ENCODE measurements at regions not wholly inside any gene's neighbourhood (a gene's known extent, or its start where the extent isn't known, plus 50 kb on each side); places are given as distances from the start of the nearest gene placed in this dataset.
A peak's percentile ranks its signal among the peaks of the same experiment; 100 is the strongest.
"Not testable (repeated sequence)": the region's sequence is repeated elsewhere in the genome, so short reads cannot be mapped to it uniquely, and the experiment has no call there.

DNA sequence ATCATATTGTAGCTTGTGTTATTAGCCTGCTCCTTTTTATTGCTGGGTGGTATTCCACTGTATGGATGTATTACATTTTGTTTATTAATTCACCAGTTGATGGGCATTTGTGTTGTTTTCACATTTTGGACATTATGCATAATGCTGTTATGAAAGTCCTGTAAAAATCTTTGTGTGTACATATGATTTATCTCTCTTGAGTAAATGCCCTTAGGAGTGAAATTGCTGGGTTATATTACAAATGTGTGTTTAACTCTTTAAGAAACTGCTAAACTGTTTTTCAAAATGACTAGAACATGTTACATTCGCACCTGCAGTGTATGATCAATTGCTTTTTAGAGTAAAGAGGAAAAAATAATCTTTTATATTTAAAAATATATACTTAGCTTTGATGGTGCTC, 54.4 kb upstream of the TP53I11 start:
- no peak for TF ChIP-seq RCOR1 (IDR thresholded peaks at IDR 0.05; ENCODE audit: low read depth, low read length)
- TF ChIP-seq CBX2 (IDR thresholded peaks at IDR 0.05; ENCODE audit: borderline replicate concordance, low read depth), result no peak
- TF ChIP-seq HEYL (CRISPR knock-in tag; IDR thresholded peaks at IDR 0.05), result no peak
- TF ChIP-seq, protein P1, sequence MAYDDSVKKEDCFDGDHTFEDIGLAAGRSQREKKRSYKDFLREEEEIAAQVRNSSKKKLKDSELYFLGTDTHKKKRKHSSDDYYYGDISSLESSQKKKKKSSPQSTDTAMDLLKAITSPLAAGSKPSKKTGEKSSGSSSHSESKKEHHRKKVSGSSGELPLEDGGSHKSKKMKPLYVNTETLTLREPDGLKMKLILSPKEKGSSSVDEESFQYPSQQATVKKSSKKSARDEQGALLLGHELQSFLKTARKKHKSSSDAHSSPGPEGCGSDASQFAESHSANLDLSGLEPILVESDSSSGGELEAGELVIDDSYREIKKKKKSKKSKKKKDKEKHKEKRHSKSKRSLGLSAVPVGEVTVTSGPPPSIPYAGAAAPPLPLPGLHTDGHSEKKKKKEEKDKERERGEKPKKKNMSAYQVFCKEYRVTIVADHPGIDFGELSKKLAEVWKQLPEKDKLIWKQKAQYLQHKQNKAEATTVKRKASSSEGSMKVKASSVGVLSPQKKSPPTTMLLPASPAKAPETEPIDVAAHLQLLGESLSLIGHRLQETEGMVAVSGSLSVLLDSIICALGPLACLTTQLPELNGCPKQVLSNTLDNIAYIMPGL (CRISPR knock-in tag; IDR thresholded peaks at IDR 0.05; ENCODE audit: borderline replicate concordance), result no peak
- no peak for TF ChIP-seq SMC3 (IDR thresholded peaks at IDR 0.05)
- no peak overlapping the region for H3K4me2 ChIP-seq
- WGBS (ENCODE audit: missing lambda C conversion rate), result 52% methylated on average over 1 of the region's 1 CpG
- ChIA-PET POLR2A (no interaction called here), CTCF (interaction anchor here (1.4 kb wide), 1 partner anchor 17 kb away, joined by 3 read pairs; no protein-coding TSS in a partner anchor)
- no peaks in the 10 kb centered on the region for H3K9me3 ChIP-seq
- H3K27ac ChIP-seq, result no peak overlapping the region
- DNase-seq (ENCODE audit: low read depth in 1 of 2, low spot score in 1 of 2) (no peak), ATAC-seq (no peak), FAIRE-seq (no peak)
- no peak overlapping the region for H3K4me3 ChIP-seq
- H3K4me1 ChIP-seq, result no peaks in the 10 kb centered on the region

GRCh38 chr11:45007011-45007410, 56.3 kb upstream of the TP53I11 start:
- no peak overlapping the region for H3K4me2 ChIP-seq
- FAIRE-seq (no peak), DNase-seq (ENCODE audit: low read depth in 1 of 2, low spot score in 1 of 2) (no peak), ATAC-seq (no peak)
- H3K4me1 ChIP-seq, result no peaks in the 10 kb centered on the region
- H3K4me3 ChIP-seq, result no peak overlapping the region
- no peak for TF ChIP-seq HOXA7 (CRISPR knock-in tag; IDR thresholded peaks at IDR 0.05)
- CTCF ChIA-PET, result interaction anchor here (1.1 to 1.8 kb wide), 2 partner anchors 8 to 70 kb away, joined by 4 read pairs; no protein-coding TSS in a partner anchor
- H3K27ac ChIP-seq, result no peak overlapping the region
- no peaks in the 10 kb centered on the region for H3K9me3 ChIP-seq
- POLR2A ChIA-PET, result no interaction called here
- 40% methylated on average over 8 of the region's 8 CpGs for WGBS (ENCODE audit: missing lambda C conversion rate)

- H3K9me3 ChIP-seq, result peaks cover 10% of the 10 kb centered on the region; the same call in 2 of the 3 replicates
- POLR2A ChIA-PET; H3K27ac ChIP-seq; FAIRE-seq; H3K4me1 ChIP-seq; H3K4me3 ChIP-seq; ATAC-seq; H3K4me2 ChIP-seq; DNase-seq (ENCODE audit: low read depth in 1 of 2, low spot score in 1 of 2): not testable (repeated sequence)
- WGBS (ENCODE audit: missing lambda C conversion rate), result 28% methylated on average over 5 of the region's 5 CpGs
- CTCF ChIA-PET, result interaction anchor here (1.1 kb wide), 1 partner anchor 16 kb away, joined by 3 read pairs; no protein-coding TSS in a partner anchor
- peak in 1 of 2 experiments; percentile 9; a peak in 1 of 5 replicates for TF ChIP-seq RAD21 (conservative IDR thresholded peaks at IDR 0.05 in 1 of 2, IDR thresholded peaks at IDR 0.05 in 1 of 2)
Observed at GRCh38 chr11:45015983-45016382, 65.3 kb upstream of the TP53I11 start.

GRCh38 chr11:45016446-45016845, 65.8 kb upstream of the TP53I11 start:
- POLR2A ChIA-PET, result not testable (repeated sequence)

DNA sequence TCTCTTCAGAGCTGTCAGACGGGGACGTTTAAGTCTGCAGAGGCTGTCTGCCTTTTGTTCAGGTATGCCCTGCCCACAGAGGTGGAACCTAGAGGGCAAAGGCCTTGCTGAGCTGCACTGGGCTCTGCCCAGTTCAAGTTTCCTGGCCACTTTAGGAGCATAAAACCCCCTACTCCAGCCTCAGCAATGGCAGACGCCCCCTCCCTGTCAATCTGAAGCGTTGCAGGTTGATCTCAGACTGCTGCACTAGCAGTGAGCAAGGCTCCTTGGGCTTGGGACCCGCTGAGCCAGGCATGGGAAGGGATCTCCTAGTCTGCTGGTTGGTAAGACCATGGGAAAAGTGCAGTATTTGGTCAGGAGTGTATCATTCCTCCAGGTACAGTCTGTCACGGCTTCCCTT, 66.6 kb upstream of the TP53I11 start:
- Histone ChIP-seq H3K4me2 (no peak overlapping the region), H3K27ac (no peak overlapping the region), H3K4me3 (no peak overlapping the region), H3K9me3 (peaks cover 10% of the 10 kb centered on the region; the same call in 2 of the 3 replicates), H3K4me1 (no peaks in the 10 kb centered on the region)
- no peak for DNase-seq (ENCODE audit: low read depth in 1 of 2, low spot score in 1 of 2)
- POLR2A ChIA-PET, result no interaction called here
- TF ChIP-seq HOXB13 (CRISPR knock-in tag; IDR thresholded peaks at IDR 0.05; ENCODE audit: low read depth) (no peak), MAZ (IDR thresholded peaks at IDR 0.05; ENCODE audit: borderline replicate concordance, low read depth, low read length) (no peak), SMC3 (IDR thresholded peaks at IDR 0.05) (no peak), HOXA7 (CRISPR knock-in tag; IDR thresholded peaks at IDR 0.05) (no peak)
- TF ChIP-seq, protein P2, sequence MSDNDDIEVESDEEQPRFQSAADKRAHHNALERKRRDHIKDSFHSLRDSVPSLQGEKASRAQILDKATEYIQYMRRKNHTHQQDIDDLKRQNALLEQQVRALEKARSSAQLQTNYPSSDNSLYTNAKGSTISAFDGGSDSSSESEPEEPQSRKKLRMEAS (IDR thresholded peaks at IDR 0.05), result no peak
- TF ChIP-seq, protein P3, sequence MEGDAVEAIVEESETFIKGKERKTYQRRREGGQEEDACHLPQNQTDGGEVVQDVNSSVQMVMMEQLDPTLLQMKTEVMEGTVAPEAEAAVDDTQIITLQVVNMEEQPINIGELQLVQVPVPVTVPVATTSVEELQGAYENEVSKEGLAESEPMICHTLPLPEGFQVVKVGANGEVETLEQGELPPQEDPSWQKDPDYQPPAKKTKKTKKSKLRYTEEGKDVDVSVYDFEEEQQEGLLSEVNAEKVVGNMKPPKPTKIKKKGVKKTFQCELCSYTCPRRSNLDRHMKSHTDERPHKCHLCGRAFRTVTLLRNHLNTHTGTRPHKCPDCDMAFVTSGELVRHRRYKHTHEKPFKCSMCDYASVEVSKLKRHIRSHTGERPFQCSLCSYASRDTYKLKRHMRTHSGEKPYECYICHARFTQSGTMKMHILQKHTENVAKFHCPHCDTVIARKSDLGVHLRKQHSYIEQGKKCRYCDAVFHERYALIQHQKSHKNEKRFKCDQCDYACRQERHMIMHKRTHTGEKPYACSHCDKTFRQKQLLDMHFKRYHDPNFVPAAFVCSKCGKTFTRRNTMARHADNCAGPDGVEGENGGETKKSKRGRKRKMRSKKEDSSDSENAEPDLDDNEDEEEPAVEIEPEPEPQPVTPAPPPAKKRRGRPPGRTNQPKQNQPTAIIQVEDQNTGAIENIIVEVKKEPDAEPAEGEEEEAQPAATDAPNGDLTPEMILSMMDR (IDR thresholded peaks at IDR 0.05), result no peak
- FAIRE-seq, result no peak
- WGBS (ENCODE audit: missing lambda C conversion rate), result 32% methylated on average over 5 of the region's 6 CpGs
- ATAC-seq, result peak in 1 of 2 experiments; percentile 54; a peak in 2 of 6 replicates
- CTCF ChIA-PET, result interaction anchor here (1.1 kb wide), 1 partner anchor 14 kb away, joined by 3 read pairs; no protein-coding TSS in a partner anchor

More at GRCh38 chr11:45016446-45016845, 65.8 kb upstream of the TP53I11 start:
- H3K4me3 ChIP-seq; H3K27ac ChIP-seq; ATAC-seq; FAIRE-seq; DNase-seq (ENCODE audit: low read depth in 1 of 2, low spot score in 1 of 2); H3K4me2 ChIP-seq; H3K4me1 ChIP-seq: not testable (repeated sequence)
- CTCF ChIA-PET, result interaction anchor here (1.1 kb wide), 1 partner anchor 15 kb away, joined by 3 read pairs; no protein-coding TSS in a partner anchor
- peaks cover 10% of the 10 kb centered on the region; the same call in 2 of the 3 replicates for H3K9me3 ChIP-seq
- 78% methylated on average over 4 of the region's 4 CpGs for WGBS (ENCODE audit: missing lambda C conversion rate)

Measured in A549 (cell line).